GM08714 (cell line): ENCODE measurements at regions not wholly inside any gene's neighbourhood (a gene's known extent, or its start where the extent isn't known, plus 50 kb on each side); places are given as distances from the start of the nearest gene placed in this dataset.

ENCODE experiments used
- H3K4me3 ChIP-seq: fragments of 200-500 bp; sonication (Bioruptor generic); 2 replicates; pipeline ENCODE4 v1.5.1; 2014; ENCODE audit warnings: mild to moderate bottlenecking, low read length, inconsistent platforms
- ZNF274 ChIP-seq: IDR thresholded peaks from 2 replicates; pipeline ENCODE4 v1.6.1; 2012; ENCODE audit warnings: mild to moderate bottlenecking, low read depth, low read length

DNA sequence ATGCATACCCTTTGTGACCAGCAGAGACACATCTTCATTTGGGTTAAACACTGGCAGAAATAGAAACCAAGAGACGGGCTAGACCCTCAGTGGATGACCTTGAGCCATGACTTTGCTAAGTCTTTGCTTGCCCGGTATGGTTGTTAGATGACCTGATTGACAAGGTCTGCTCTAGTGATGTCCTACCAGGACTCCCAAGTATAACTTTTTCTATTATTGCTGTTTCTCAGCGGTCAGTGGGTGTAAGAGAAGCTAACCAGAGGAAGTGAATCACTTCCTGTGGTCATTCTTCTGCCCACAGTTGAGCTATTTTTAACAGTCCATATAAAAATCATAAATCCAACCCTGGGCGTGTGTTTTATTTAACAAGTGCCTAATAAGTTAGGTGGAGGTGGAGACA is 126.2 kb upstream of the ETS2 start:
- no peak for TF ChIP-seq ZNF274
- no peak overlapping the region for H3K4me3 ChIP-seq

DNA sequence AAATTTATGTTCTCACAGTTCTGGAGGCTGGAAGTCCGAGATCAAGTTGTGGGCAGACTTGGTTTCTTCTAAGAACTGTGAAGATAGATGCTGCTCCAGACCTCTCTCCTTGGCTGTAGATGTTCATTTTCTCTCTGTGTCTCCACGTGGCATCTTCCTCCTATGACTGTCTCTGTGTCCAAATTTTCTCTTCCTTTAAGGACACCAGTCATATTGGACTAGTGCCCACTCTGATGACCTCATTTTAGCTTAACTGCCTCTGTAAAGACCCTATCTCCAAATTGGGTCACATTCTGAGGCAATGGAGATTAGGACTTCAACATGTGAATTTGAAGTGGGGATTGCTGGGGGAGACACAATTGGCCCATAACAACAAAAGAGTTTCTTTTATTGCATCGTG is 125.3 kb upstream of the ETS2 start:
- TF ChIP-seq ZNF274: no peak
- no peak overlapping the region for H3K4me3 ChIP-seq

DNA sequence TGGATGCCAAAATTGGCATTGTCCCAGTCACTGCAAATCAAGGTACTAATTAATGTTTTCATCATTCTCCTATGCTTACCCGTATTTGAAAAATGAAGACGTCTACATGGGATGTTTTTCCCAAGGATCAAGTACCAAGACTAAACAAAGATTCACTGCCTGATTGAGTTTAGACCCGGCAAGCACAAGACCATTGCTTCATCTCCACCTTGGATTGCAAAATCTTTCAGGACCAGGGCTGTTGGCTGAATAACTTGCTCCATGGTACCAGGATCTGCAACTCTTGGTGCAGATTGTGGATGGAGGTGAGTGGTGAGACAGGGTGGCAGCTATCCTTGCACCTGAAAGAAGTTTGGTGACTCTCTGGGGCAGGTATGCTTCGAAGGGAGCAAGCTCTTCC is 122.5 kb upstream of the ETS2 start:
- no peak for TF ChIP-seq ZNF274
- H3K4me3 ChIP-seq: no peak overlapping the region

DNA sequence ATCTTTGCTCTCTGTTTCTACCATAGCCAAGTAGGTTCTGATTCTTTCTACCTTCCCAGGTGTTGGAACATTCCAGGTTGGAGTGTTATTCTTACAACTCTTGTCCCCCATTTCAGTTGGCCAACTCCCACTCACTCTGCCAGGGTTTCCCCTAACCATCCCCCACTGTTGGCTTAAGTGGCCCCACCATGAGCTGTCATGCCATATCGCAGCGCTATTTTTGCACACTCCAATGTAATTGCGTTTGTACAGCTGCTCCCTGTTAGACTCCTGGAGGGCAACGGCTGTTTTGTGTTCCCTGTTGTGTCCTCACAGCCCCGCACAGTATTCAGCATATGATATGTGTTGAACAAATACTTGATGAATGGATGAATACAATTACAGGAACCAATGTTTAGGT is 117.7 kb upstream of the ETS2 start:
- TF ChIP-seq ZNF274: no peak

DNA sequence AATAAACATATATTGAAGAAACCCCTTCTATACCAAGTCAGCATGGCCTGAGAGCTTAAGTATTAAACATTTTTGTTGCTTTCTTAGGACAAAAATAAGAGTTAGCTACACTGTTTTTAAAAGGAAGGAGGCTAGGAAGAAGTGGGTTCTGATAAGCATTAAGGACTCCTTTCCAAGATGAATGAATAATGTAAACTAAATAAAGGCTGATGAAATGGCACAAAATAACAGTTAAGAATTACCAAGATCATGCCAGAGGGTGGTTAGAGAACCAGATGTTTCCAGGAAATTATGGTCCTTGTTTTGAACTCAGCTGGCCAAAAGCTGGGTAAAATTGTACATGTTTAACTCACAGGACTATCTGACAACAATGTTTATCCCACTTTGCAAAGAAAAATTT is 114.1 kb upstream of the ETS2 start:
- H3K4me3 ChIP-seq: no peak overlapping the region
- no peak for TF ChIP-seq ZNF274

More for the DNA sequence above, 117.7 kb upstream of the ETS2 start:
- H3K4me3 ChIP-seq: no peak overlapping the region

DNA sequence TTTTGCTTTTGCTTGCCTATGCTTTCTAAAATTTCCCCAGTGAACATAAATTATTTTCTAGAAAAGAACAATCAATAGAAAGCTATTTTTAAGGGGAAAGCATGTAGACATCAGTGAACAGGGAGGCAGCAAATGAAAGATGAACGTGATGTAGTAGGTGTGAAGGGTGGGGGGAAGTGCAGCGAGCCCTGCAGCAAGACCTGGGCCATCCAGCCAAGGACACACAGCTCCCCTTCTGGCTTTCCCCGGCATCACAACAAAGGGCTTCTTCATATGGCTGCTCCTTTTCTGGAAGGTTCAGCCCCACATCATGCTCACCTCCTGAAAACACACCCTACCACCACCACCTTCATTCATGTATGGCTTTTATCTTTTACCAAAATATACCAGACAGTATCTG is 109.2 kb upstream of the ETS2 start:
- TF ChIP-seq ZNF274: no peak
- no peak overlapping the region for H3K4me3 ChIP-seq

DNA sequence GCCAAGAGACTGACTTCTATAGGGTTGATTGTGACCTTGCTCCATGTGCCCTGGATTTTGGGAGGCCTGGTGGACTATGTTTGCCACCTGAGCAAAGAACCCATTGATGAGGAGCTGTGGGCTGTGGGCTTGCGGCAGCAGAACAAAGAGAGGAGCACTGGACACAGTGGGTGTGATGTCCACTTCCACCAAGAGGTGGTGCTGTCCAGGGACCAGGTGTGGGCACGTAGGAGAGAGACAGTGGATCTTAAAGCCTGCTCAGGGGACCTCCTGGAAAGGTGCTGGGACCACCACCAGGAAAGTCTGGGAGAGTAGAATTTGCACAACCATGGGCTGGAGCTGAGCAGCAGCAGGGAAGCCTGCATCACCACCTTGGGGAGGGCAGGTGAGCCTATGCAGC is 106.7 kb upstream of the ETS2 start:
- no peak overlapping the region for H3K4me3 ChIP-seq
- TF ChIP-seq ZNF274: no peak

DNA sequence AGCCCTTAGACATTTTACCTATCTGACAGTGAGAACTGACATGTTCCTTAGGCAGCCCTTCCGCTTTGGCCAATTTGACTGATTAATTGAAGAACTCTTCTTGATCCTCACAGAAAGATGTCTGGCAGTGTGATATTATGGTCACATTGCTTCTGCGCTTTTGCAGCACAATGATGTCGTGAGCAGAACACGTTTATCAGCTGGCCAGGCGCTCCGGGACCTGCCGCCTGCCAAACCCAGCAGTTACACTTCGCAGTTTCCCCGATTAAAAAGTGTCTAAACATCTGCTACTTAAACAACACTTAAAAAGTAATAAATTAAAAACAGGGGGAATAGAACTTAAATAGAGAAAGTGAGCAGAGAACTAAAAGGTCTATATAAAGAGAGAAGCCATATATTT is 103.5 kb upstream of the ETS2 start:
- TF ChIP-seq ZNF274: no peak
- no peak overlapping the region for H3K4me3 ChIP-seq

DNA sequence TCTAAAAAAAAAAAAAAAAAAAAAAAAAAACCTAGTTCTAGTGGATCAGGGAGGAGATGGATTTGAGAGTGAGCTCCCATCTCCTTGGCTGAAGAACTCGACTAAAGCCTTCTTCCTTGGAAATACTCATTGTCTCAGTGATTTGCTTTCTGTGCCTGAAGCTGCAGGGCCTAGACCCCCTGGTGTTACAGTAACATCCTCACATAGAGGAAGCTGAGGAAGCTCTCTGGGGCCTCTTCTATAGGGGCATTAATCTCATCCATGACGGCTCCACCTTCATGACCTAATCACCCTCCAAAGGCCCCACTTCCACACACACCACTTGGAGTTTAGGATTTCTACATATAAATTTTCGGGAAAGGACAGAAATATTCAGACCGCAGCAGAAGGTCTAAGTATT is 95.9 kb upstream of the ETS2 start:
- TF ChIP-seq ZNF274: no peak
- H3K4me3 ChIP-seq: no peak overlapping the region

DNA sequence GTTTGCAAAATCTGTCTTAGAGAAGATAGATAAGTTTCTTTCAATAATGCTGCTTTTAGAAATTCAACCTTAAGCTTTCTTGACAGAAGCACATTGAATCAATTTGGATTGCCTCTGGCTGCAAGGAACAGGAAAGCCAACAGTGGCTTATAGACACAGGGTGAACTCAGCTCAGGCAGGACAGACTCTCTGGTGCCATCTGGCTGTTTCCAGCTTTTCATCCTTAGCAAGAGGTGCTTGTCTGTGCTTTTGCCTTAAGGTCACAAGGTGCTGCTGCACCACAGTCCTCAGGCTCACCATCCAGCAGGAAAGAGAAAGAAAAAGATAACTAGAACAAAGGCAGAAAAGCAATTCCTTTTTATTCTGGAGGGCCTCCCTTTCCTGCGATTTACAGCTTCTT is 93.7 kb upstream of the ETS2 start:
- TF ChIP-seq ZNF274: no peak
- no peak overlapping the region for H3K4me3 ChIP-seq

DNA sequence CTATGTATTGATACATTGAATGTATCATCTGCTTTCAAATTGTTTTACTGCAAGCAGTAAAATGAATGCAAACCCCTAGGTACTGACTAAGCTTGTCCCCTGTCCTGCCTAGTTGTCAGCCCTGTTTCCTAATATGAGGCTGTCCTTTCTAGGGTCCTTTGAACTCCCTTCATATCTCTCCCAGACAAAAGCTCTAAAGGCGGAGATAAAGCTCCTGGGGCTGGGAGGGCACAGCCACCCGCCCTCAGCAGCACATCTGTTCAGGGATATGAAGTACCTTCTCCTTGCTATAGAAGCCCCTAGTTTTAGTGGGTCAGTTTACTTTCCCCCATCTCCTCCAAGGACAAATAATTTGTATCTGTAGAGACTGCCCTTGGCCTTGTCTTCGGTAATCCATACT is 93.1 kb upstream of the ETS2 start:
- no peak for TF ChIP-seq ZNF274
- H3K4me3 ChIP-seq: no peak overlapping the region

DNA sequence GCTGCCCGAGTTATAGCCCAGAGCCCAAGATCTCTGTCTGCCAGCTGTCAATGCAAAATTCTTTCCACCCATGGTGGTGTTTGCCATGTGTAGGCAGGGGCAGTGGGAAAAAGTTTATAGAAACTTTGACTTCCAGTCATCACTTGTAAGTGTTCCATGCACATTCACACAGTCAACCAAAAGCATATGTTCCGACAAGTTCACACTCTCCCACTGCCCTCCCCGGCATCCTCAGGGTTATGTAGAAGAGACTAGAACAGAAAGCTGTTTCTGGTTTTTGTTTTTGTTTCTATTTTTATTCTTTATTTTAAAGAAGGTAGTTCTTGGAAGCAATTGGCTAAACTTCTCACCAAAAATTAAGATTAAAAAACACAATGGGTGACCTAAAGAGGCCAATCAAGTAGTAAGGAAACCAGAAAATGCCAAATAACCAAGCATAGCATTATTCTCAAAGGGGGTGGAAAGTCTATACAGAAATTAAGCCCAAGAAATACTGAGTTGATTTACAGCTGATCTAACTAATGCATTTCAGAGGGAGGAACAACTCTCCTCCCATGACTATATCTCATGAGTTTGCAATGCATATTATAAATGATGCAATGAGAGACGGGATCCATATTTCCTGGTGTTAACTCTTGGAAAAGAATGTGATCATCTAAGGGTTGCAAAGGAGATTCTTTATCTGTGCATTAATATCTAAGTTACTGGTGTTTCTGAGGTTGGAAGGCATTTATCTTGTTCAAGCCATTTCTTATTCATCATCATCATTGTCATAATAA is 91.5 kb upstream of the ETS2 start:
- TF ChIP-seq ZNF274: no peak

DNA sequence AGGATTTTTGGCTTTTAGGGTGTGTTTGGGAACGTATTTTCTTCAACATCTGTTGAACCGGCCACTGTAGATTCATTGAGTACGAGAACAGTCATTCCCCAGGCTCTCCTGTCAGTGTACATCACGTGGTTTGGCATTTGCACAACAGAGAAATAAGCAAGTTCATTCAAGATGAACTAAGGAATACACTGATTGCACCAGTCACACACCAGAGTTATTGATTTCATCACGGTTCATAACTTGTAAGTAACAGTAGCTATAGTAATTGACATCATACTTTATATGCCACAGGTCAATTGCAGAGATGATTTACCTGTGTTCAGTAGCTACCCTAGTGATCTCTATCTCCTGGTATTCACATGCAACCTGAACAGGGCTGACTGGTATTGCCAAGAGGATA is 90.7 kb upstream of the ETS2 start:
- no peak for TF ChIP-seq ZNF274
- no peak overlapping the region for H3K4me3 ChIP-seq

More for the DNA sequence above, 91.5 kb upstream of the ETS2 start:
- H3K4me3 ChIP-seq: no peak overlapping the region

DNA sequence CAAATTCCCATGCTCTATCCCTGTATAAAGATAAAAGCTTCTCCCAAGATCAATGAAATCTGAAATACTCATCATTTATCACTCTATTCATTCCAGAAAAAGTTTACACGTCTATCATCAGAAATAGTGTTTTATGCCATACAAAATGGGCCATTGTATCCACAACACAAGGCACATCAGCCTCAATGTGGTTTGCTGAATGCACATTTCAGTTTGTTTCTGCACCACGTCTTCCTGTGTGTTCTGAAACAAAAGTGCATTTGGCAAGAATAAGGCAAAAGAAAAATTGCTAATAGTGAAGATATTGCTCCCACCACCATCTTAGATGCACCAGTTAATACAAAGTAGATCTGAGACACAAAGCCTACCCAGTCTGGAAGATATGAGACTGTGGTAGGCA is 89.6 kb upstream of the ETS2 start:
- no peak overlapping the region for H3K4me3 ChIP-seq
- TF ChIP-seq ZNF274: no peak

DNA sequence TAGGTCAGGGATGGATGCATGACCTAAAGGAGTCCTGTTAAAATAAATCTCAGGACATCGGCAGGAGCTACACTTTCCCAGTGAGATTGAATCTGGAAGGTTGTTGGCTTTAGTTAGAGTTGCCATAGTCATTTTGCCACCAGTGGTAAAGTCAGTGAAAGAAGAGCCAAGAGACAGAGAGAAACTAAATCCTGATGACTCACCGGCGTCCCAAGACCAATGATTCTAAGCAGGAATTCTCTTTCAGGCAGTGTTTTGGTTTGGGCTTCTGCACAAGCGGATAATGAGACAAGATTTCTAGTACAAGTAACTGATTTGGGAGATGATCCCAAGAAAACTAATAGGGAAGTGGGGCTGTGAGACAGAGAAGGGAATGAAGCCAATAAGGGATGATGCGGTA is 88.8 kb upstream of the ETS2 start:
- H3K4me3 ChIP-seq: no peak overlapping the region
- no peak for TF ChIP-seq ZNF274

DNA sequence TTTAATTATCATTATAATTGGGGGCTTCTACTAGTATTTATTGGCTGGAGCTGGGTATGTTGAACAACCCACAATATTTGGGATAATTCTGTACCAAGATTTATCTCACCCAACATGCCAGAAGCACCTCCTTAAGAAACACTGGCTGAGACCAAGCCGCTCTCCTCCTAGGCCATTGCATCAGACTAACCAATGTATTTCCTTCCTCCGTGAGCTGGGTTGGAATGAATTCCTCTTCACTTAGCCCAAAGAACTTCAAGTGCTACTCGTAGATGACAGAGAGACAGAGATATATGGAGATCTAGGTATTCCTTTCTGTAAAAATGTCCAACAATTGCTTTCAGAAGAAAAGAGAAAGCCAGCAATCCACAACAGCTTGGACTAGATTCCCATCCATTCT is 87.2 kb upstream of the ETS2 start:
- no peak for TF ChIP-seq ZNF274
- H3K4me3 ChIP-seq: no peak overlapping the region

DNA sequence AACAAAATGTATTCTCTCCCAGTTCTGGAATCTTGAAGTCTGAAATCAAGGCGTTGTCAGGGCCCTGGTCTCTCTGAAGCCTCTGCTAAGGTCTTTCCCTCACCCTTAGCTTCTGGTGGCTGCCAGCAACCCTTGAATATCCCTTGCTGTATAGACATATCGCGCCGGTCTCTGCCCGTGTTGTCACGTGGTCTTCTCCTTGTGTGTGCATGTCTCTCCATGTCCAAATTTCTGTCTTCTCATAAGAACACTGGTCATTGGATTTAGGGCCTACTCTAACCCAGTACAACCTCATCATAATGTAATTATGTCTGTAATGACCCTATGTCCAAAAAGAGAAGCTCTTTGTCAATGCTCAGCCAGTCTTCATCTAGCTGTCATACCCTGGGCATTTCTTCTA is 85.7 kb upstream of the ETS2 start:
- no peak for TF ChIP-seq ZNF274
- H3K4me3 ChIP-seq: no peak overlapping the region
